GM18868 (cell line): ENCODE measurements at regions not wholly inside any gene's neighbourhood (a gene's known extent, or its start where the extent isn't known, plus 50 kb on each side); places are given as distances from the start of the nearest gene placed in this dataset.

Experiments used
- ATAC-seq: cut with Tn5 transposase; IDR thresholded peaks from one replicate; pipeline ENCODE4 v1.9.1; 2021; ENCODE audit warnings: mild to moderate bottlenecking, moderate library complexity; ENCODE audit not compliant: unreplicated experiment

DNA sequence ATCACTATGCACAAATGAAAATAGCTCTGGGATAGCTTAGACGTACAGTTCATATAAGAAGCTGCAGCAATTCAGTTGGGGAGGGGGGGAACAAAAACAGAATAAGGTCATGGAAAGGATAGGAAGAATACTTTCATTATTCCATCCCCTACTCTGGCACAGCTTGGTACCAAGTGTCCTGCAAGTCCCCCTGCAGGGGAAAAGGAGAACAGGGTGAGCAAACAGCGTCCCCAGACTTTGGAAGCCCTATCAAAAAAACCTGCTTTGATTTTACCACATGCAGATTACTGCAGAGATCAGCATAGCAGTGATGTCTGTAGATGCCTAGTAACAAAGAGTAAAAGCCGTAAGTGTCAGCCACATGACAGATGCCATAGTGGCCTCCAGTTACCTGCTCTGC, 209.4 kb upstream of the NEIL3 start:
- ATAC-seq: no peak

DNA sequence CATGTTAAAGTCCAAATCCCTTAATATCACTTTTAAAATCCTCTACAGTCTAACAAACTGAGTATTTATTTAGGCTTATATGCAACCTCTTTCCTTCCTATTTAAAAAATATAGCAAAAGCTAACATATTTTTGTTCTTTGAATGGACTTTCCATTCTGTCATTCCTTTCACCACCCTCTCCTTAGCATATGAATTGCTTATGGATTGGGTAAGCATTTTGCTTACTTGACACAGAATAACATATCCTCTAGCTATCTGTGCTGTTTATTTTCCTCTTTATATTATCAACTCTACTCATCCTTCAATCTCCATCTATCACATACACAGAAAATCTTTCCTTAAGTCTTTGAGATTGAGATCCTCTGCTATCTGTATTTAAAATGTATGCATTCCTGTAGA, 206.1 kb upstream of the NEIL3 start:
- ATAC-seq: no peak

DNA sequence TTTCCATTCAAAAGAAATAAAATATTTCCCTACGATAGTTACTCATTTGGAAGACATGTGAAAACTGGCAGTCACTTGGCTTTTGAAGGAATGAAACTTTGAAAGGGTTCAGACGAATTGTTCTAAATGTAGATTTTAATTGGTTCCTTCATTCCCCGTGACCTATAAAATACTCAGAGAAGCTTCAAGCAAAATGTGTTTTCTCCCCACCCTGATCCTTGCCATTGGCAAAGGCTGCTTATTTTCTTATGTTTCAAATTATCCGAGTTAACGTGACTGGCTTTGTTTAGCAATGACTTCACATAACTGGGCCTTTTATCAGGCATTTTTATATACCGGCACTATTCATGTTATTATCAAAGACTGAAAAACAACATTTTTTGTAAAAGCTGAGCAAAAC, 204.1 kb upstream of the NEIL3 start:
- ATAC-seq: no peak

DNA sequence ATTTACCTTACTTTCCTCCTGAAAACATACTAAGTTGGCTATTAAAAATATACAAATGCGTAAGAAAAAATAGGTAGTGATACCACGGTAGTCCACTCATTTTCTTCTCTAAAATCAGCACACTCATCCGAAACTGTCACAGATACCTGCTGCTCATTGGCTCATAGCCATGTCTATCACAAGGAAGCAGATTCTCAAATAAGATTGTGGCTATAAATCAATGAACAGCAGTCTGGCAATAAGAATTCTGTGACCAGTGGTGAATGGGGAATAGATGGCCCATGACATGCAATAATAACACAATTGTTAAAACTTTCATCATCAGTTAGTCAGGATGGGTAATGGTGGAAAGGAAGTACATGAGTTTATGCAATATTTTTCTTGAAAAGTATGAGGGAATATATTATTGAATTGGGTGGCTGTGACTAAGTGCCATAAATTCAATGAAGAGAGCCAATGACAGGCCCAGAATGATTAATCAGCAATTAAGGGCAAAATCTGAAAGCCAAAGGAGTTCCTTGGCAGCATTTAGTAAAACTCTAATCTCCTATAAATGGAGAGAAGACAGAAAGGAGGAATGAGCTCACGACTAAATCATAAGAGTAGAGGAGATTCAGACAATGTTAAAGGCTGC, 202.3 kb upstream of the NEIL3 start:
- ATAC-seq: no peak

DNA sequence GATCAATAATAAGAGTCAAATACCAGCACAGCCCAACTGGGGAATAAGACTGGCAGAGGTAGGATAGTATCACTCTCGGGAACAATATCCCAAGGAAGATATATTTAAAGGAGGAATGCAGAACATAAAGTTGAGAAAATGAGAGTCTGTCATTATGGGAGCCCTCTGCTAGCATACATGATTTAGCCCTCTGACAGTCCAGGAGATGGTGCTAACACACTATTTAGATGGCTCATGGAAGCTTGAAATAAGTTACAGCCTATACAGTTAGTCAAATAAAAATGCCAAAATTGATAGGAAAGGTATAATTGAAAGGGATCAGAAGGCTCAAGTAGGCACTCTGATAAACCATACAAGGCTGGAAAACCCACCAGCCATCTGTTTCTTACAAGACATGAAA, 201.0 kb upstream of the NEIL3 start:
- peak; percentile 48 for ATAC-seq

- ATAC-seq: no peak
These were observed 199.9 kb upstream of the NEIL3 start for GRCh38 chr4:177109769-177110168.

- no peak for ATAC-seq
These were observed 193.5 kb upstream of the NEIL3 start for GRCh38 chr4:177116161-177116560.

- no peak for ATAC-seq
These were observed 192.4 kb upstream of the NEIL3 start for GRCh38 chr4:177117256-177117655.

DNA sequence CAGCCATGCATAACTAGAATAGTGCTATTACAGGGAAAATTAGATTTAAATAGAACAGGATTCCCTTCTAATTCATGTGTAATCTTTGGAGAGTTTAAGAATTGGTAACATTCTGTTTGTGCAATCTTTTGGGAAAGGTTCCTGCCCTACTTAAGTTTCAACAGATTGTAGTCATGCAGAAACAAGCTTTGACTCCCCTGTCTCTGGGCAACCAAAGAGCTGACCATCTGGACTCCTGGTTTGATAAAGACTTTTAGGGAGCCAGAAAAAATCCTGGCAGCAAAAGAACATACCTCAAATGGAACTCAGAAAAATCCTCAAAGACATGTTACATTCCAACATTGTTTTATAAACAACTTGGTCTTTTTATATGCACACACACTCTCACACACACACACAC, 191.1 kb upstream of the NEIL3 start:
- no peak for ATAC-seq

DNA sequence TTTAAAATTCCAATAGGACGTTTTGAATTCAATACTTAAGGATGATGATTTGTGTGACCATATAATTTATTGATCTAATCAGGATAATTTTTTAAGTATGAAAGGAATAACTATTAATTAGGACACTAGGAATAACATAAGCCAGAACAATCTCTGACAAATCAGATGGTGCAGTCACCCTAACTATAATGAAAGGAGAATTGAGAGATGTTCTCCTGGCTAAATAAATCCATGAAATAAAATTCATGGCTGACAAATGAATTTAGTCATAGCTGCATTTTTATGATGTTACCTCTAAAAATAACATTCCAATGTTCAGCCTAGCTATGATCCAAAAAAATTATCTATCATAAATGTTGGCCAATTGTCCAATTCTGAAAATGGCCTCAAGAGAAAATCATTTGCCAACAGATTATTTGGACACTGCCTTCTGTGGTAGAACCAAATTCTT, 190.6 kb upstream of the NEIL3 start:
- no peak for ATAC-seq

- ATAC-seq: no peak
These were observed 190.0 kb upstream of the NEIL3 start for GRCh38 chr4:177119691-177120090.

DNA sequence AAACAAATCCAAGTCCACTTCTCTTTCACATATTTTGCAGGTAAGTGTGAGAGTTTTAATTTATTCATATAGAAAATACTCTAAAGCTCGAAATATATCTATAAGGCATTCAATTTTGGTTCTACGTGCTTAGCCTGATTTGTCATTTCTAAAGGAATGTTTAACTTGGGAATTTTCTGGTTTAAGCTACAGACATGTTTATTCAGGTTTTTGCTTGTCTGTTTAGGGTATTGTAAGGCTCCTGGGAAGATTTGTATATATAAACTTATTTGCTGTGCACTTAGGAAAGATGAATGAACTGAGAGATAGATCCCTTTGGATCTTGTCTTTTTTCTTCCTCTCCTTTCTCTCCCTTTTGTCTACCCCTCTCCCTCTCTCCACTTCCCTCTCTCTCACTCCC, 185.9 kb upstream of the NEIL3 start:
- no peak for ATAC-seq

DNA sequence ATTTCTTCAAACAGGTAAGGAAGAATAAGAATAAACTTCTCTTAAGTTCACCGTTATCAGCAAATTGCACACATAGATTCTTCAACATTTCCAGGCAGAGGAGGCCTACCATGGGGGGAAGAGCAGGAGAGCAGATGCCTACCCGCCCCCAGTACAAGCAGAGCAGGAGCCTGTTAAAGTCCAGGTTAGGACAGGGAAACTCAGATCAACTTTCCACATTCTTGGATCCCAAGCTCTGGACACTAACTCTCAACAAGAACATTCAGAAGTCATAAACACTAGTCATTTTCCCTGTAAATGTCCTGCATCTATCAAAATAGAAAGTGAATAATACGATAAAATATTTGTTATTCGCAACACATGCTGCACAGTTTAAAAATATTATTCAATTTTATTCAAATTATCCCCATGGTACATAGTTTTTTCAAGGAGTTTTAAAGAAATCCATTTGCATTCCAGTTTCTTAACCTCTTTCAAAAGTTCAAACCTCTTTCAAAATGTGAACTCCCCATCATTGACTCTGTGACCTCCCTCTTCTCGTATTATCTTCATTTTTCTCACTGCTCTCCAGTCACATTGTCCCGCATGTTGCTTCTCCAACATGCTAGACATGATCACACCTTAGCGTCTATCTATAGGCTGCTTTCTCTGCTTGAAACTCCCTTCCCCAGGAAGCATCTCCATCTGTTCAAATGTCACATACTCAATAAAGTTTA, 185.2 kb upstream of the NEIL3 start:
- ATAC-seq: no peak

DNA sequence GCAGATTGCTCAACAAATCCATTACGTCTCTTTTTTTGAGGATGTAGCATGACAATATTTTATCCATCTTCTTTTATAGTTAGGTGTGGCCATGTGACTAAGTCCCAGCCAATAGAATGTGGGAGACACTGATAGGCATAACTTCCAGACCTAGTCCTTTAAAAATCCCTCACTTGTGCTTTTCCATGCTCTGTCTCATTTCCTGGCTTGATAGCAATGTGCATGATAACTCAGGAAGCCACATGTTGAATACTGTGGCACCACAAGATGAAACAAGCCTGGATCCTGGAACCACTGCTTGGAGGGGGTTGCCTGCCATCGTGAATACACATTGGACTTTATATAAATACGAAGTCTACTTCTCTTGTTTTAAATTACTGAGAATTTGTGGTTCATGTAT, 184.0 kb upstream of the NEIL3 start:
- no peak for ATAC-seq

DNA sequence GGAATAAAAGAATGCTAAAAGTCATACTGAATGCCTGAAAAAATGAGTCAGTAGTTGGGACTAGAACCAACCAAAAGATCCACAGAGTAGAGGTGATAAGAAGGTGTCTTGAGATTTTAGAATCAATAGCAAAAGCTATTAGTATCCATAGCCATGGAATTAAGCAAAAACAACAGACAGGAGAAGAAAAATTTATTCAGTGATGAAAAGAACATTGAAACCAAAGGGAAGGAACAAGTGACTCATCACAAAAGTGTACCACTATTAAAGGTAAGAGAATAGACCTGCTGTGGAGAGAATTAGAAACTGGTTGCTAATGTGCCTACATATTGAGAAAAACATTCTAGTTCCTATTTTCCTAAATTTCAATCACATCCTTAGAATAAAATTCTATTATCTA, 182.0 kb upstream of the NEIL3 start:
- no peak for ATAC-seq

GRCh38 chr4:177128306-177128705, 181.4 kb upstream of the NEIL3 start:
- ATAC-seq: no peak

DNA sequence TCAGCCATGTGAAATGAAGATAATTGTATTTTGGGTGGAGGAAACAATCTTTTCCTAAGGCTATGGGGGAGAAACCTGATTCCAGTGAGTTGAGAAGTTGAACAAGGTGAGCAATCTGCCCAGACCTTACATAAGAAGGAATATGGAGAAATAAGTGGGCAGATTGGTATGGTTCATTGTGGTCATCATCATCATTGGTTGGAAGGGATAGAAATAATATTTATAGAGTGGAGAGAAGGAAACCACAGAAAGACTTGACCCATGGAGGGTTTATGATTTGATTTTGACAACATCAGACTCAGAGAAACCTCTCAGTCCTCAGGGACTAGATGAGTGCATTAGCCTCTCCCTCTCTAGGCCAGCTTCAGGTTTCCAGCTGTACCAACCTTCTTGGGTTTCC, 177.9 kb upstream of the NEIL3 start:
- ATAC-seq: no peak

- no peak for ATAC-seq
These were observed 162.0 kb upstream of the NEIL3 start for GRCh38 chr4:177147668-177148067.

DNA sequence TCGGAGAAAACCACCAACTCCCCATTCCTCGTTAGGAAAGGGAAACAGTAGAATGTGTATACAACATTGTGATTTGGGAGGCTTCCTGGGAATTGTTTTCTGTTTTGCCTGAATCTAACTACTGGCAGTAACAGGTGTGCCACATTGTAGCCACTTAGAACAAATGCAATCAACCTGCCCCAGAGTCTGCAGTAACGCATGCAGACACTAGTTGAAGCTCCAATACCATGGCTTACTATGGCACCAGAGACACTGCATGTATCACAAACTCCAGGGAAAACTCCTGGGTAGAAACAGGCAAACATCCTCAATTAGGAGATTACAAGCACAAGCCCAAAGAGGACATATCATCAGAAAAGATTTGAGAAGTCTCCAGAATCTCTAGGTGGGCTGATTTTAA, 154.2 kb upstream of the NEIL3 start:
- no peak for ATAC-seq

GRCh38 chr4:177159600-177159999, 150.1 kb upstream of the NEIL3 start:
- ATAC-seq: no peak

GRCh38 chr4:177161781-177162180, 147.9 kb upstream of the NEIL3 start:
- no peak for ATAC-seq

GRCh38 chr4:177163532-177163931, 146.1 kb upstream of the NEIL3 start:
- no peak for ATAC-seq

DNA sequence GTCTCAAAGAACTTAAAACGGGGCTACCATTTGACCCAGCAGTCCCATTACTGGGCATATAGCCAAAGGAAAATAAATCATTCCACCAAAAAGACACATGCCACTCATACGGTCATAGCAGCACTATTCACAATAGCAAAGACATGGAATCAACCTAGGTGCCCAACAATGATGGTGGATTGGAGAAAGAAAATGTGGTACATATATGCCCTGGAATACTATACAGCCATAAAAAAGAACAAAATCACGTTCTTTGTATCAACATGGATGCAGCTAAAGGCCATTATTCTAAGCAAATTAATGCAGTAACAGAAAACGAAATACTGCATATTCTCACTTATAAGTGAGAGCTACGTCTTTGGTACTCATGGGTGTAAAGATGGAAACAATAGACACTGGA, 138.1 kb upstream of the NEIL3 start:
- no peak for ATAC-seq
